PC-3 (cell line): ENCODE measurements at regions not wholly inside any gene's neighbourhood (a gene's known extent, or its start where the extent isn't known, plus 50 kb on each side); places are given as distances from the start of the nearest gene placed in this dataset.

Source experiments
- CTCF ChIP-seq: fragments of 300-600 bp; sonication (generic); conservative IDR thresholded peaks from 2 replicates; pipeline ENCODE4 v1.5.1; 2017; ENCODE audit warnings: antibody characterized with exemption, low read depth, mild to moderate bottlenecking, low read length
- EZH2 ChIP-seq: fragments of 300-600 bp; sonication (generic); IDR thresholded peaks from one replicate; pipeline ENCODE4 v1.6.1; 2017; ENCODE audit warnings: antibody characterized with exemption, mild to moderate bottlenecking, low read length; ENCODE audit not compliant: unreplicated experiment
- EZH2phosphoT487 ChIP-seq: fragments of 300-600 bp; sonication (generic); IDR thresholded peaks from 2 replicates; pipeline ENCODE4 v1.6.1; 2018; ENCODE audit warnings: mild to moderate bottlenecking, antibody characterized with exemption, low read length, borderline replicate concordance

- TF ChIP-seq CTCF: no peak
- TF ChIP-seq EZH2: no peak
- TF ChIP-seq EZH2phosphoT487: no peak
These were observed 146.6 kb upstream of the NR2F2 start for GRCh38 chr15:96183867-96184266.
